Left lobe of liver (tissue), 2 donors: ENCODE measurements at regions not wholly inside any gene's neighbourhood (a gene's known extent, or its start where the extent isn't known, plus 50 kb on each side); places are given as distances from the start of the nearest gene placed in this dataset.
"Not testable (repeated sequence)": the region's sequence is repeated elsewhere in the genome, so short reads cannot be mapped to it uniquely, and the experiment has no call there.

Source experiments
- ATAC-seq: fragments of 200-7000 bp; cut with Tn5 transposase; one replicate; pipeline ENCODE4 v1.9.1; 2020; ENCODE audit warnings: mild to moderate bottlenecking, moderate library complexity
- DNase-seq: peaks from one replicate; pipeline ENCODE4 v3.0.0-alpha.2; 2020; ENCODE audit warnings: low spot score
- donor health status: DM: no; HTN: no; CAD: no; lungs with moderate emphysema.
- donor health status: DM: no; HTN: yes; CAD: no.

- no peak for ATAC-seq
- no peak for DNase-seq
Observed at GRCh38 chr2:136715146-136715545, 50.2 kb upstream of the THSD7B start.

GRCh38 chr2:136714452-136714951 is 50.8 kb upstream of the THSD7B start:
- ATAC-seq (no peak), DNase-seq (no peak)

- no peak for ATAC-seq
- DNase-seq, result no peak
Observed at GRCh38 chr2:136713739-136714138, 51.6 kb upstream of the THSD7B start.

GRCh38 chr2:136705336-136705735 is 60.0 kb upstream of the THSD7B start:
- DNase-seq (no peak), ATAC-seq (no peak)

GRCh38 chr2:136703214-136703613 is 62.1 kb upstream of the THSD7B start:
- ATAC-seq, result no peak

GRCh38 chr2:136696438-136696837 is 68.9 kb upstream of the THSD7B start:
- DNase-seq (no peak), ATAC-seq (no peak)

More at GRCh38 chr2:136703214-136703613, 62.1 kb upstream of the THSD7B start:
- DNase-seq, result no peak

- DNase-seq, result no peak
- ATAC-seq, result no peak
Observed at GRCh38 chr2:136693966-136694365, 71.4 kb upstream of the THSD7B start.

GRCh38 chr2:136680079-136680478 is 85.3 kb upstream of the THSD7B start:
- not testable (repeated sequence) for DNase-seq, ATAC-seq

GRCh38 chr2:136665736-136666135 is 99.6 kb upstream of the THSD7B start:
- ATAC-seq, result no peak
- DNase-seq, result no peak

- DNase-seq, result no peak
- no peak for ATAC-seq
Observed at GRCh38 chr2:136664713-136665405, 100.5 kb upstream of the THSD7B start.

GRCh38 chr2:136658201-136658600 is 107.1 kb upstream of the THSD7B start:
- no peak for DNase-seq
- ATAC-seq, result no peak

GRCh38 chr2:136653861-136654260 is 111.5 kb upstream of the THSD7B start:
- no peak for ATAC-seq
- no peak for DNase-seq

GRCh38 chr2:136651456-136652010 is 113.8 kb upstream of the THSD7B start:
- DNase-seq (no peak), ATAC-seq (no peak)

- DNase-seq, result no peak
- ATAC-seq, result no peak
Observed at GRCh38 chr2:136647039-136647438, 118.3 kb upstream of the THSD7B start.

GRCh38 chr2:136645236-136645828 is 120.0 kb upstream of the THSD7B start:
- ATAC-seq (no peak), DNase-seq (no peak)

GRCh38 chr2:136639651-136640050 is 125.7 kb upstream of the THSD7B start:
- ATAC-seq, result no peak
- DNase-seq, result no peak

GRCh38 chr2:136638193-136638592 is 127.2 kb upstream of the THSD7B start:
- DNase-seq, result no peak
- ATAC-seq, result no peak

- ATAC-seq (no peak), DNase-seq (no peak)
Observed at GRCh38 chr2:136637402-136637801, 127.9 kb upstream of the THSD7B start.

- ATAC-seq (no peak), DNase-seq (no peak)
Observed at GRCh38 chr2:136628490-136628889, 136.9 kb upstream of the THSD7B start.

- DNase-seq, result no peak
- no peak for ATAC-seq
Observed at GRCh38 chr2:136613096-136613495, 152.2 kb upstream of the THSD7B start.

GRCh38 chr2:136612079-136612478 is 153.3 kb upstream of the THSD7B start:
- DNase-seq (no peak), ATAC-seq (no peak)

- DNase-seq (no peak), ATAC-seq (no peak)
Observed at GRCh38 chr2:136611451-136611850, 153.9 kb upstream of the THSD7B start.
